ENCODE measurements at regions not wholly inside any gene's neighbourhood (a gene's known extent, or its start where the extent isn't known, plus 50 kb on each side); places are given as distances from the start of the nearest gene placed in this dataset.

GRCh38 chr5:159762921-159763320 lies 153.4 kb upstream of the ADRA1B start:
- TF ChIP-seq CTCF (IDR thresholded peaks at IDR 0.05) (no peak), POLR2A (IDR thresholded peaks at IDR 0.05) (no peak)
